Psoas muscle (tissue), 7 donors: ENCODE measurements at regions not wholly inside any gene's neighbourhood (a gene's known extent, or its start where the extent isn't known, plus 50 kb on each side); places are given as distances from the start of the nearest gene placed in this dataset.

Experiments
- ATAC-seq, 4 donors: fragments of 200-7000 bp; cut with Tn5 transposase; one replicate each; pipeline ENCODE4 v1.9.1; 2020; ENCODE audit warnings: moderate library complexity in 3 of 4, mild to moderate bottlenecking in 2 of 4
- DNase-seq, 2 donors: peaks; one replicate each; pipeline ENCODE4 v3.0.0-alpha.2; 2020
- H3K27ac ChIP-seq: fragments of 200-600 bp; one replicate; pipeline ENCODE4 v1.8.0; 2022
- H3K27me3 ChIP-seq, 3 donors: fragments of 200-600 bp in 1 of 3; one replicate each; pipeline versions ENCODE4 v1.6.1 to v1.8.0; 2013 to 2022; ENCODE audit warnings: low read length in 2 of 3, mild to moderate bottlenecking in 2 of 3, moderate library complexity in 1 of 3; ENCODE audit not compliant: insufficient read depth in 3 of 3
- H3K36me3 ChIP-seq, 2 donors: fragments of 200-600 bp in 1 of 2; one replicate each; pipeline versions ENCODE4 v1.6.1 to v1.8.0; 2013 to 2022; ENCODE audit warnings: low read depth in 1 of 2, mild to moderate bottlenecking in 1 of 2, moderate library complexity in 1 of 2; ENCODE audit not compliant: insufficient read depth in 1 of 2
- H3K4me1 ChIP-seq: fragments of 200-600 bp; one replicate; pipeline ENCODE4 v1.8.0; 2022
- H3K4me3 ChIP-seq: fragments of 200-600 bp; one replicate; pipeline ENCODE4 v1.8.0; 2022; ENCODE audit warnings: mild to moderate bottlenecking
- H3K9me3 ChIP-seq: fragments of 200-600 bp; one replicate; pipeline ENCODE4 v1.8.0; 2022
- WGBS, 3 donors: extraction: QIAGEN DNeasy Blood & Tissue Kit; methylation state at CpG; one replicate each; pipeline versions ENCODE4 v1.1.6 to v1.1.7; 2013; 5-methylcytosine and 5-hydroxymethylcytosine counted together
- intact Hi-C, 2 donors: fragments of 100-400 bp; cut with DNase I; formaldehyde crosslinking; loops; one replicate each; pipeline versions ENCODE4 v1.11.0 to v1.14.2; 2022
- TF ChIP-seq, protein P1 (sequence below): fragments of 200-600 bp; IDR thresholded peaks from one replicate; pipeline ENCODE4 v1.8.0; 2022; ENCODE audit warnings: antibody characterized with exemption
- donor health status: healthy with polysubstance abuse.
- donor health status: DM: no; HTN: no; CAD: no; lungs with moderate emphysema.
- donor health status: Bipolar disorder and iron deficiency.
- donor health status: healthy.
- donor health status: DM: yes; HTN: yes; CAD: no.
- donor health status: DM: no; HTN: no; CAD: no.
- donor health status: DM: yes; HTN: yes; CAD: no.

DNA sequence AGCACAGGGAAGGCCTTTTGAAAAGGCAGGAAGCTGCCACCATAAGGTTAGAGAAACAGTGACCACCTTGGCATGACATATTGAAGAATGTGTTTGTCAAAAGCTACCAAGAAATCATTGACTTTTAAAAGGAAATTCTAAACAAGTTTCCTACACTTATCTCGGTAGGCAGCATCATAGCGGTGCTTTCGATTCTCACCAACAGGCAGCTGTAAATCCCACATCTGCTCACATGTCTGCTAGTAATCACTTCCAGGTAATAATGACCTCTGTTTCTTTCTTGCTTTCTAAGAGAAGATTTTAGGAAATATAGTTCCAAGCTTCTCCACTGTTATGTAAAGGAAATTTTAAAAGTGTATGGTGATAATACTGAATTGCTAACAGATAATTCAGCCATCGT is 821.1 kb upstream of the FOXG1 start:
- WGBS, 3 donors, result 77 to 79% (median 77%) methylated on average over 4 of the region's 4 CpGs
- no peak for DNase-seq
- no peaks in the 10 kb centered on the region for H3K36me3 ChIP-seq
- H3K27me3 ChIP-seq, result no peaks in the 10 kb centered on the region
- intact Hi-C loops, result no loop called here
- no peaks in the 10 kb centered on the region for H3K9me3 ChIP-seq
- TF ChIP-seq, protein P1, sequence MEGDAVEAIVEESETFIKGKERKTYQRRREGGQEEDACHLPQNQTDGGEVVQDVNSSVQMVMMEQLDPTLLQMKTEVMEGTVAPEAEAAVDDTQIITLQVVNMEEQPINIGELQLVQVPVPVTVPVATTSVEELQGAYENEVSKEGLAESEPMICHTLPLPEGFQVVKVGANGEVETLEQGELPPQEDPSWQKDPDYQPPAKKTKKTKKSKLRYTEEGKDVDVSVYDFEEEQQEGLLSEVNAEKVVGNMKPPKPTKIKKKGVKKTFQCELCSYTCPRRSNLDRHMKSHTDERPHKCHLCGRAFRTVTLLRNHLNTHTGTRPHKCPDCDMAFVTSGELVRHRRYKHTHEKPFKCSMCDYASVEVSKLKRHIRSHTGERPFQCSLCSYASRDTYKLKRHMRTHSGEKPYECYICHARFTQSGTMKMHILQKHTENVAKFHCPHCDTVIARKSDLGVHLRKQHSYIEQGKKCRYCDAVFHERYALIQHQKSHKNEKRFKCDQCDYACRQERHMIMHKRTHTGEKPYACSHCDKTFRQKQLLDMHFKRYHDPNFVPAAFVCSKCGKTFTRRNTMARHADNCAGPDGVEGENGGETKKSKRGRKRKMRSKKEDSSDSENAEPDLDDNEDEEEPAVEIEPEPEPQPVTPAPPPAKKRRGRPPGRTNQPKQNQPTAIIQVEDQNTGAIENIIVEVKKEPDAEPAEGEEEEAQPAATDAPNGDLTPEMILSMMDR, result no peak
- H3K4me1 ChIP-seq, result no peaks in the 10 kb centered on the region
- no peak overlapping the region for H3K27ac ChIP-seq
- H3K4me3 ChIP-seq, result no peak overlapping the region
- ATAC-seq, result no peak

- Histone ChIP-seq H3K4me3 (no peak overlapping the region), H3K9me3 (no peaks in the 10 kb centered on the region), H3K27ac (no peak overlapping the region), H3K36me3 (no peaks in the 10 kb centered on the region), H3K4me1 (no peaks in the 10 kb centered on the region), H3K27me3 (no peaks in the 10 kb centered on the region)
- ATAC-seq (no peak), DNase-seq (no peak)
- TF ChIP-seq, protein P1, result no peak
- intact Hi-C loops, result no loop called here
- WGBS, 3 donors, result 81 to 90% (median 87%) methylated on average over 2 of the region's 2 CpGs
These were observed 807.8 kb upstream of the FOXG1 start for GRCh38 chr14:27958757-27959156.

DNA sequence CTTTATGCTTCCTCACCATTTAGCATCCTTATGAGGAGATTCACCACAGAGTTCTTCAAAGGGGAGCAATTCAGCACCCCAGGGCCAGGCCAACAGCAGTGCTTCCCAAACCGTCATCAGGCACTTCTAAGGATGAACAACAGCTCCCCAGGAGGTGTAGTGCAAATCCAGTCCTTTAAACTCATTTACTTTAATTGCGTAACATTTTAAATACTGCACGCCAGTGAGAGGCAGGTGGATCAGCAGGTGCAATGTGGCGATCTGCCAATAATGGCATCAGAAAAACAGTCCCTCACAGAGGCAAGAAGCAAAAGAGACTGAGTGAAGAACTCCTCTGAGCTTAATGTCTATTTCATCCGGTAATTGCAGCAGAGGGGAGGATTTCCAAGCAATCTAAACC is 770.9 kb upstream of the FOXG1 start:
- TF ChIP-seq, protein P1, result no peak
- intact Hi-C loops, result no loop called here
- no peak for DNase-seq
- Histone ChIP-seq H3K4me1 (no peaks in the 10 kb centered on the region), H3K4me3 (no peak overlapping the region), H3K27ac (no peak overlapping the region), H3K9me3 (no peaks in the 10 kb centered on the region), H3K36me3 (no peaks in the 10 kb centered on the region), H3K27me3 (no peaks in the 10 kb centered on the region)
- ATAC-seq, result no peak
- 43 to 50% (median 43%) methylated on average over 5 of the region's 5 CpGs for WGBS, 3 donors

- no peak overlapping the region for H3K4me3 ChIP-seq
- H3K27me3 ChIP-seq, result no peaks in the 10 kb centered on the region
- no peaks in the 10 kb centered on the region for H3K4me1 ChIP-seq
- WGBS, 3 donors, result 72 to 81% (median 77%) methylated on average over 5 of the region's 5 CpGs
- ATAC-seq (no peak), DNase-seq (no peak)
- no peaks in the 10 kb centered on the region for H3K36me3 ChIP-seq
- intact Hi-C loops, result no loop called here
- TF ChIP-seq, protein P1, result no peak
- no peaks in the 10 kb centered on the region for H3K9me3 ChIP-seq
- H3K27ac ChIP-seq, result no peak overlapping the region
These were observed 765.6 kb upstream of the FOXG1 start for GRCh38 chr14:28001002-28001401.

GRCh38 chr14:28012629-28013415 is 753.8 kb upstream of the FOXG1 start:
- H3K9me3 ChIP-seq, result no peaks in the 10 kb centered on the region
- H3K27me3 ChIP-seq, result no peaks in the 10 kb centered on the region
- ATAC-seq (no peak), DNase-seq (no peak)
- H3K36me3 ChIP-seq, result no peaks in the 10 kb centered on the region
- no peaks in the 10 kb centered on the region for H3K4me1 ChIP-seq
- intact Hi-C loops, result no loop called here
- H3K4me3 ChIP-seq, result no peak overlapping the region
- no peak overlapping the region for H3K27ac ChIP-seq
- 62 to 66% (median 65%) methylated on average over 6 of the region's 6 CpGs for WGBS, 3 donors
- TF ChIP-seq, protein P1, result no peak
